ENCODE measurements at regions not wholly inside any gene's neighbourhood (a gene's known extent, or its start where the extent isn't known, plus 50 kb on each side); places are given as distances from the start of the nearest gene placed in this dataset.

DNA sequence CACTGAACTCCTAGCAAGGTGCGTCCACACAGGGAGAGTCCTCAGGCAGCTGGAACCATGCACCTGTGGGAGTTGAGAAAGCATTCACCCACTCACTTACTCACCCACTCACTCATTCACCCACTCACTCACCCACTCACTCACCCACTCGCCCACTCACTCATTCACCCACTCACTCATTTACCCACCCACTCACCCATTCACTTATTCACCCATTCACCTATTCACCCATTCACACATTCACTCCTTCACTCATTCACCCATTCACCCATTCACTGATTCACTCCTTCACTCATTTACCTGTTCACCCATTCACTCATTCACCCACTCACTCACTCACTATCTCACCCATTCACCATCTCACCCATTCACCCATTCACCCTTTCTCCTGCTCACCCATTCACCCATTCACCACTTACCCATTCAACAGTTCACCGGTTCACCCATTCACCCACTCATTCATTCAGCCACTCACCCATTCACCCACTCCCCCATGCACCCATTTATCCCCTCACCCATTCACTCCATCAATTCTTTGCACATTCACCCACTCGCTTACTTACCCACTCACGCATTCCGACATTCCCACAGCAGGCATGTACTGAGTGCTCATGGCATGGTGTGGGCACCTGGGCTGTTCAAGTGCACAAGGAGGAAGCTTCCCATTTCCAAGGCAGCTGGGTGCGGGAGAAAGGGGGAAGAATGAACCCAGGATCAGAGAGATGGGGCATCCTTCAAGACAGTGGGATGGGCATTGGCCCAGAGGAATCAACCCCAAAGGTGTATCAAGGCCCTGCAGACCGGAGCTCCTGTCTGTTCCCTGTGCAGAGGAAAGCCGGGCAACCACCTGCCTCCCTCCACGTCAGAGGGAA, 135.2 kb upstream of the C14orf180 start:
- no peak for DNase-seq

DNA sequence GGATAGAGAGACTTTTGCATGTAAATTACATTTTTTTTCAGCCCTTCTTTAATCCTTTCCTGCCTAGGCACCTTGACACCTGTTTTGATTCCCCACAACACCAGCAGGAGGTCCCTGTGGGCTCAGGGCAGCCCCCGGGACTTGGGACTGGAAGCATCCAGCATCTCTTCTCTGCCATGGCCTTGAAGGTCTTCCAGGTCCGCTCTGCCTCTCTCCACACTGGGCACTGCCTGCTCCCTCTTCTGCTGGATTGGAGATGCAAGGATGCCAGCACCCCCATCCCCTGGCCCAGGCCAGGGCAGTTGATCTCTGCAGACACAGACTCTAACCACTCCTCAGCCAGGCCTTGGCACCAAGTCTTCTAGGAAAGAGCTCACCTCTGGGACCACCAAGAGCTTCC, 134.5 kb upstream of the C14orf180 start:
- DNase-seq, result no peak

DNA sequence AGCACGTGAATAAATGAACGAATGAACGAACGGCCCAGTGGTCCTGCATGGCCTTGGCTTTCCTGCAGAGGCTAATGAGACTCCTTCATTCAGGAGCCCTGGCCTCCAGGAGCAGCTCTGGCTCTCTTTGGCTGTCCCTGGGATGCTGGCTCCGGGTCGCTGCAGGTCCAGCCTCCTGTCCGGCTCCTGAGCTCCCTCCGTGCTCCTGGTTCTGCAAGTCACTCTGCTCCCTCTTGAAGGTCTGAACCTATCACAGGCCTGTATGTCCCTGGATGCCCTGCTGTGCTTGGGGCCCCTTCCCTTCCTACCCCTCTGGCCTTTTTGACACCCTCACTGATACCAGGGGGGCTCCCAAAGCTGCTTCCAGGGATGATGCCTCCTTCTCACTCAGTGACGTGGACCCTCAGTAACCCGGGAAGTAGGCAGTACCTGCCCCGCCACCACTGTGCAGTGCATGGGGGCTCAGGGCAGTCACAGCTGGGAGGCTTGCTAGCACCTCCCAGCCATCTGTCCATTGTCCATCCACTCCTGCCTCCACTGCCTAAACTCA, 133.7 kb upstream of the C14orf180 start:
- no peak for DNase-seq

DNA sequence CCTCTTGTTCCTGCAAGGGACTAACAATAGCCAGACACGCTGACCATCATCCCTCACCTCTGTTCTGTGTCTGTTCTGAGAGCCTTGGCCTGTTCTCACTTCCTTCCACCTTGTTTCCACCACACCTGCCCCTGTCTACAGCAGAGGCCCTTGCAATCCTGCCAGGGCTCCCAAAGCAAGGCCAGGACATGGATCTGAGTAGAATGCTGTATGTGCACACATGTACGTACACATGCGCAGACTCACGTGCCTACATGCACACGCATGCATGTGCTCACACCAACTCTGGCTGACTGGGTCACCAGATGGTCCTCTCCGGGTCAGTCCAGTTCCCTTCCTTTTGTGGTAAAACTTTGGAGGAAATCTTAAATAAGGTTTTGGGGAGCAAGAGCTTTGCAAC, 133.0 kb upstream of the C14orf180 start:
- DNase-seq, result no peak

DNA sequence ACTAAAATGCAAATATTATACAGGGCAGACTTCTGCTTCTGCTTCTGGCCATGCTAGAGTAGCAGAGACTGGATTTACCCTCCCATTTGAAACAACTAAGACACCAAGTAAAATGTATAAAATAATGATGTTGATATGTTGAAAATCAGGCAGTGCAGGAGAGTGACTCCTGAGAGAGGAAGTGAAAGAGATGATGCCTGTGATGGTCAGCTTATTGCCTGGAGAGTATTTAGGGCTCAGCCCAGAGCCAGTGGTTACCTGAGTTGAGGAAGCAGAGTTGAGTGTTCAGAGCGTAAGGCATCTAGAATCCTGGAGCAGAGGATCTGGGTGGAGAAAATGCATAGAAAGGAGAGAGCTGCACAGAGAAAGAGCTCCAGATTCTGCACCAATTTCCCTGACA, 131.8 kb upstream of the C14orf180 start:
- no peak for DNase-seq

DNA sequence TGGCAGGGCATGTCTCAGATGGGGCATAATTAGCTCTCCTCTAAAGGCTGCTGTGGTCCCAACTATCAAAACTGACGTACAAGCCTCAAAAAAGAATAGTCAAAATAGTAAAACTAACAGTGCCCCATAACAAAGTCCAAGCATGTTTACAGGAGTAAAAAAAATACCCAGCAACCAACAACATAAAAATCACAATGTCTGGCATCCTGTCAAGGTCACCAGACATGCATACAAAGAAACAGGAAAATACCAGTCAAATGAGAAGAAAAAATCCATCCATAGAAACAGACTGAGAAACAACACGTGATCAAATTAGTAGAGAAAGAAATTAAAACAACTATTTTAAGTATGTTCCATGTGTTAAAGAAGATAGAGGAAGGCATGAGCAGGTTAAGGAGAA, 131.2 kb upstream of the C14orf180 start:
- no peak for DNase-seq

DNA sequence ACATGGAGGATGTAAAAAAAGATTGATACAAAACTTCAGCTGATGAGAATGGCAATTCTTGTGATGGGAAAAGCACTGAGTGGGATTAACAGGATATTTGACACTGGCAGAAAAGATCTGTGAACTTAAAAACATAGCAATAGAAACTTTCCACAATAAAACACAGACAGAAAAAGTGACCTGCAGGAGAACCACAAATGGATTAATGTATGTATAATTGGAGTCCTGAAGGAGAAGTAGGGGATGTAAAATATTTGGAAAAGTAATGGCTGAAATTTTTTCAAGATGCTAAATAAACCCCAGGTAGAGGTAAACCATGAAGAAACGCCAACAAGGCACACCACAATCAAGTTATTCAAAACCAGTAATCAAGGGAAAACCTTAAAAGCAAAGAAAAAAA, 130.8 kb upstream of the C14orf180 start:
- DNase-seq, result no peak

DNA sequence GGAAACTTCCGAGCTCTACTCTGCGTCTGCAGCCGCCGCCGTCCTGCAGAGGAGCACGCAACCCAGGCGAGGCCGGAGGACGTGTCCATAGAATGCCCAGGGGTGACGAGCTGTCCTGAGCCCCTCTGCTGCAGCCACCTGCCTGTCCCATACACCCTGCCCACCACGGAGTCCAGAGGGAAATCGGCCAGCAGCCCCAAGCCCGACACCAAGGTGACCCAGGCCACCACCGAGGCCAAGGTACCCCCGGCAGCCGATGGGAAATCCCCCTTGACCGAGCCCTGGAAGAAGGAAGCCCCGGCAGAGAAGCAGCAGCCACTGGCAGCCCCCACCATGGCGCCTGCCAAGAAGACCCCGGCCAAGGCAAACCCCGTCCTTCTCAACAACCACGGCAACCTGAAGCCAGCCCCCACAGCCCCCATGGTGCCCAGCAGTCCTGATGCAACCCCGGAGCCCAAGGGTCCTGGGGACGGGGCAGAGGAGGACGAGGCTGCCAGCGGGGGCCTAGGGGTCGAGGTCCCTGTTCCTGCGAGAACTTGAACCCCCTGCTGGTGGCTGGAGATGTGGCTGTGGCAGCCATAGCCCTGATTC, 128.7 kb upstream of the C14orf180 start:
- DNase-seq, result no peak

DNA sequence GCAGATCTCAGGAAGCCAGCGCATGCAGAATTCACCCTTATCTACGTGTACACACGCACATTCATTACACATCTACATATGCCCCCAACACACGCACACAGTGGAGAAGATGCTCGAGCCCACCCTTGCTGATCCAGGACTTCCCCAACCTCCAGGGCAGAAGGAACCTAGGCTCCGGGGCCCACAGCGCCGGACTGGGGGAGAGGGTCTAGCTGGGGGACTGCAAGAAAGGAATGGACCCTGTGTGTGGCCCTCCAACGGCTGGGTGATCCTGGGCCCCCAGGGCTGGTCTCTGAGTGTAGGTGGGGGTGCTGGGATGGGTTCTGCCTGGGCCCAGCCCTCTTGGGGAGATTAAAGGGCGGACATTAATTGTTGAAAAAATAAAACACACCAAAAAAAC, 128.1 kb upstream of the C14orf180 start:
- DNase-seq, result no peak

DNA sequence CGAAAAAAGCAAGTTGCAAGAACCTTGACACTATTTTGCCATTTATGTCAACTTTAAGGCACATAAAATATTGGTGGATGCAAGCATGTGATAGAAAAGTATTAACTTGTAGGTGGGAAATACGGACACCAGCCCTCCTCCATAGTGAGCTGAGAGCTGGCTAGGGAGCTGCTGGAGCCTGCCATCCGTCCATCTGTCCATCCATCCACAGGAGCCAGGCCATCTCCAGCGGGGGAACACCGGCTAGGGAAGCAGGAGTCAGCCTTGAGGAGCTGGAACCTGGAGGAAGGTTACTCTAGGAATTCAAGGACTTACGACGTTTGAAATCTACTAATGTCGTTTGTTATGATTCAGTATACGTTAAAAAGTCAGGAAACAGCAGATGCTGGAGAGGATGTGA, 120.7 kb upstream of the C14orf180 start:
- DNase-seq, result no peak

DNA sequence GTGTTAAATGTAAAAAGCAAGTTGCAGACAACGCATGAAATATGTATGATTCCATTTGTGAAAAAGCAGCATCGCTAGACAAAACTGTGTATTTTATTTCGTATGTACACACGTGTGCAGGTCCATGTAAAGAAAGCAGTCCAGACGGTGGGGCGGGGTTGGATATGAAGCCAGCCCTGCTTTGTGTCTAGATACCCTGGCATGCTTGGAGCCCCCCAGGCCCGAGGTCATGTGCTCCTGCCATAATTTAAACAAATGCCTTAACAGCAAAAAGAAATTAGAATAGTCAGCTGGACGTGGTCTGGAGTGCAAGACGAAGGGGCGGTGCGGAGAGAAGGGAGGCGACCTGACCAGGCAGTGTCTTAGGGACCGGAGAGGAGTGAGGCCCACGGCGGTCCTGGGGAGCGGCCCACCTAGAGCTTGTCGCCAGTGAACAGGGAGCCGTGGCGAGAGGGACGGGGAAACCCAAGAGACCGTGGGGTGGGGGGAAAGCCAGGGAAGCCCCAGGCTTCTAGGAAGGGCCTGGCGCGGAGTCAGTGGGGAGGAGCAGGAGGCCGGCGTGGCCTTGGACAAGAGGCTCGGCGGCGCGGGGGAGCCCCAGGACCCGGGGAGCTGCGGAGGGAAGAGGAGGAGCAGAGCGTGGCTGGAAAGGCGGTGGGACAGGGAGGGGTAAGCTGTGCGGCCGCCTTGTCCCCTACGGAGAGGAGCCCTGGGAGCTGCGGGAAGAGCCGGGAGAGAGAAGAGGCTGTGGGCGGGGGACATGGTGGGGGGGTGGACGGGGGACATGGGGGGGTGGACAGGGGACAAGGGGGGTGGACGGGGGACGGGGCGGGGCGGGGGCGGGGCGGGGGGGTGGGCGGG, 118.5 kb upstream of the C14orf180 start:
- peak; percentile 8 for DNase-seq

DNA sequence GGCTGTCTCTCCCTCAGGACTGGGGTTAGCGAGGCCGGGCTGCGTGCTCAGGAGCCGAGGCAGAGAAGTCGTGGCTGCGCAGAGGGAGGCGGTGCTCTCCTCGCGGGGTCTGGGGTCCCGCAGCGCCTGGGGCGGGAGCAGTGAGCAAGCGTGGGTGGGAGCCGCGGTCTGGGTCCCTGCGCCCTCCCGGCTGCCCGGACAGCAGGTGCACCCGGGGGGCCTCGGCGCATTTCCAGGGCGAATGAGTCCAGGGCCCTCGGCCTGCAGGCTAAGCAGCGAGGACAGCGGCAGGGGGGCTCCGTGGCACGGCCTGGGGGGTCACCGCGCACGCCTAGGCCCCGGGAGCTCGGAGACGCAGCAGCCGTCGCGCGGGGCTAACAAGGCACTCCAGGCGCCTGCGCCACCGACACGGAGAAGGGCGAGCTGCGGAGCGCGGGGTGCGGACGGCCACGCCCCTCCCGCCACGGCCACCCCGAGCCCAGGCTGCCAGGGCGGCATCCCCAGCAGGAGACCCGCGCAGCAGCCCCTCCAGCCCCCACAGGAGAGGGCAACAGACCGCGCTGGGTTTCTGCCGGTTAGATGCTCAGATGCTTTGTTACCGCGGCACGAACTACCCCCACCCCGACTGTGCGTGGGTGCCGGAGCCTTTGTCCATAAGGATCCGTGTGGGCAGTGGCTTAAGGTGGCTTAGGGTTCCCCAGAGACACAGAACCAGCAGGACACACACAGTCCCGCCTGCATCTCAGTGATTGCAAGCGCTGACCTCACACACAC, 117.7 kb upstream of the C14orf180 start:
- DNase-seq, result no peak

DNA sequence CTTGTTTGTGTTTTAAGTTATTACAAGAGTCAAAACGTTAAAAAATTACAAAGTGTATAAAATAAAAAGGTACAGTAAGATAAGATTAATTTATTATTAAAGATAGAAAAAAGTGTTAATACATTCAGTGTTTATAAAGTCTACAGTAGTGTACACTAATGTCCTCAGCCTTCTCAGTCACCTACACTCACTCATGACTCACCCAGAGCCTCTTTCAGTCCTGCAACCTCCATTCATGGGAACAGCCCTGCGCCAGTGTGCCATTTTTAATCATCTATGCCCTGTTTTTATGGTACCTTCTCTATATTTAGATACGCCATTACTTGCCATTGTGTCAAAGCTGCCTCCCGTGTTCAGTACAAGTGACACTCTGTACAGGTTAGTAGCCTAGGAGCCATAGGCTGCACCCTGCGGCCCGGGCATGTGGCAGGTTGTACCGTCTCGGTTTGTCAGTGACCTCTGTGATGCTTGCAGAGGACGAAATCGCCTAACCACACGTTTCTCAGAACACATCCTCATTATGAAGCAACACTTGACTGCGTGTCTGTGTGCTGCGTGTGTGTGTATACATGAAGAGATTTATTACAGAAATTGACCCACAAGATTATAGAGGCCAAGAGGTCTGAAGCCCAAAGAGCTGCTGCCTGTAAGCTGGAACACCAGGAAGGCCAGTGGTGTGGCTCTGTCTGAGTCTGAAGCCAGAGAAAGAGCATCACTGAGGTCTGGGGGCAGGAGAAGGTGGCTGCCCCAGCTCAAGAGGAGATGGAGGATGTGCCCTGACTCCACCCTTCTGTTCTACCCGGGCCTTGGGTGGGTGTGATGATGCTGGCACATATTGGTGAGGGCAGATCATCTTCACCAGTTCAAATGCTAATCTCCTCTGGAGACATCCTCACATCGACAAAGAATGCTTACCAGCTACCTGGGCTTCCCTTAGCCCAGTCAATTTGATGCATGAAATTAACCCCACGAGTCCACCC, 116.6 kb upstream of the C14orf180 start:
- DNase-seq, result no peak

DNA sequence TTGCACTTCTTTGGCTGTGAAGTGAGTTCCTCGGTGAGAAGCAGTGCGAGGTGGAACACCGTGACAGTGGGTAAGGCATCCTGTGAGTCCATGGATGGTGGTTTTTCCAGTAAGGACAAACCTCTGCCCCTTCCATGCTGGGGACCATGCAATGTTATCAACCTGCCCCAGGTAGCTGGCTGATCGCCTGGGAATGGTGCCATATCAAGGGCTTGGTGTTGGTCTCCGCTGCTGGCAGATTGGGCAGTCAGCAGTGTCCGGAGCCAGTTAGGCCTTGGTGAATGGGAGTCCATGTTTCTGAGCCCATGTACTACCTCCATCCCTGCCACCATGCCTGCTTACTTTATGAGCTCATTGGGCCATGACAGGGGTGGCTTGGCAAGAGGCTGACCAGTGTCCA, 114.7 kb upstream of the C14orf180 start:
- no peak for DNase-seq

DNA sequence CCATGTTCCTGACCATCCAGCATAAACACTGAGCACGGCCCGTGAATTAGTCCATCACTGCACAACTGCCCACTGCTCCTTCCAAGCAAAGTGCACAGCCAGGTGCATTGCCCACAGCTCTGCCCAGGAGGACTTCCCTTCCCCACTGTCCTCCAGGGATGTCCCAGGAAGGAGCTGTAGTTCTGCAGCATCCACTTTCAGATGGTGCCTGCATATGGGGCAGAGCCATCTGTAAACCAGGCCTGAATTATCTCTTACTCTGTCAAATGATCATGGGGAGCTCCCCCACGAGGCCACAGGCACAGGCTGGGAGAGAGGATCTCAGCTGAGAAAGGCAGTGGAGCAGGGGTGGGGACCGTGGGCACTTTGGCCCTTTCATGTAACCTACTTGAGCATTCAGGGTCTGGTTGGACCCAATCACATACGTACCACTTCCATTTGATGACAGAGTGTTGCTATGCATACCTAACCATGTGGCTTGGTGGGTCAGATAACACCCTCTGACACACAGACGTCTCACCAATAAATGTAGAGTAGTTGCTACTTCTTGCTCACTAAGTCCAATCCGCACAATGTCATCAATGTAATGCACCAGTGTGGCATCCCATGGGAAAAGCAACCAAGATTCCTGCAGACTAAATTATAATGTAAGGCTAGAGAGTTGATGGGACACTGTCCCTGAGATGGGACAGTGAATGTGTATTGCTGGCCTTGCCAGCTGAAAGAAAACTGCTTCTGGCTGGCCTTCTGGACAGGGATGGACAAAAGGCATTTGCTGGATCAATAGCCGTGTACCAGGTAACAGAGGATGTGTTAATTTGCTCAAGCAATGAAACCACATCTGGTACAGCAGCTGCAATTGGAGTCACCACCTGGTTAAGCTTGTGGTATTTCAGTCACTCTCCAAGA, 113.8 kb upstream of the C14orf180 start:
- no peak for DNase-seq

DNA sequence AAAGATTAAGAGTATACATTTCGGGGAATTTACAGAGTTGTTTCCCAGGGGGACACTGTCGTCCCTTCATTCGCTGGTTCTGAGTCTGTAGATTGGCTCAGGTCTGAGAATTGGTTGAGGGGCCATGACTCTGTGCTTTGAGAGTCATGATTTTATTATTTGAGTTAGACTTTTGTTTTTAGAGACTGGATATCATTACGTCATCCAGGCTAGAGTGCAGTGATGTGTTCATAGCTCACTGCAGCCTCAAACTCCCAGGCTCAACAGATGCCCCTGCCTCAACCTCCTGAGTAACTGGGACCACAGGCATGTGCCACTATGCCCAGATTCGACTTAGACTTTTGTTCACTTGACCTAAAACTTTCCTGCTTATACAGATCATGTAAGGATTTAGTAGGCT, 112.3 kb upstream of the C14orf180 start:
- DNase-seq, result no peak

DNA sequence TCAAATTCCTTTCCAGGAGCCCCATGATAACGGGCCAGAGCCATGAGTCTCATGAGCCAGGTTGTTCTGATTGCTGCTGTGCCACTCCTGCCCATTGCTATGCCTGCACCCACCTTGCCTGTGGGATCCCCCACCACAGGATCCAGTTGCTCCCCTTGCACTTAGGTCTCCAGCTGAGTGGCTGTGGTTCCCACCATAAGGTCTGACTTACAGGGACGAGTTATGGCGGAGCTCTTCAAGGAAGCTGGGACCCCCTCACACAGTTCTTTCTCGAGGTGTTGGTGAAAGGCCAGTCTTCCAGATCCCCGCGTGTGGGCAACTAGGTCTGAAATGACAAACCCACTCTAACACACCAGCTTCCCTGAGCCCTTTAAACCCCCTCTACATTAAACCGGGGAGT, 111.9 kb upstream of the C14orf180 start:
- DNase-seq, result no peak

DNA sequence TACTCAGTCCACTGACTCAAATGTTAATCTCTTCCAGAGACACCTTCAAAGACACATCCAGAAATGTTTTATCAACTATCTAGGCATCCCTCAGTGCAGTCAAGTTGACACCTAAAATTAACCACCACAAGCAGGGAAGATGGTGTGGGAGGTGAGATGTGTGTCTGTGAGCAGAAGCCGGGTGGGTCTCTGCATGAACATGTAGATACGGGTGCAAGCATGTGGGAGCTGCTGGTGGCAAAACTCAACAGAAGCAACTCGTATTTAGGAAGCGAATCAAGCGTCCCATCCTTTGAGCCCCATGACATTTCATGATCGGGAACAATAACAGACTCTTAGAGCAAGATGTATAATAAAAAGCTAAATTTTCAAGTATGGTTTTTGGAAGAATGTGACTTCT, 110.0 kb upstream of the C14orf180 start:
- DNase-seq, result no peak

DNA sequence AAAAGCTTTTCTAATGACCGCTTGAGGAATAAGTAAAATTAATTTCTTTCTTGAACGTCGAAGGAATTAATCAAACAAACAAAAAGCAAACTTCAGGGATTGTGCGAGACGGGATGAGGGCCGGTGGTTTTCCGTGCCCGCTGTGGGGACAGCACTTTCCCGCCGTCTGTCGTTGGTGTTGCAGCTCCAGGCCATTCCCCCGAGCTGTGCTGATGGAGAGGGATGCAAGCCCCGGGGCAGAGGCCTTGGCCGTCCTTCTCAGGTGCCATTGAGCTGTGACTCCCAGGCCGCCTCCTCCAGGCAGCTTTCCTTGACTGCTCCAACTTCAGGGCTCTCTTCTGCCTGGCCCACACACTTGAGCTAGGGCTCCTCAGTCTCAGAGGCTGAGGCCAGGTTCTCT, 109.0 kb upstream of the C14orf180 start:
- no peak for DNase-seq

DNA sequence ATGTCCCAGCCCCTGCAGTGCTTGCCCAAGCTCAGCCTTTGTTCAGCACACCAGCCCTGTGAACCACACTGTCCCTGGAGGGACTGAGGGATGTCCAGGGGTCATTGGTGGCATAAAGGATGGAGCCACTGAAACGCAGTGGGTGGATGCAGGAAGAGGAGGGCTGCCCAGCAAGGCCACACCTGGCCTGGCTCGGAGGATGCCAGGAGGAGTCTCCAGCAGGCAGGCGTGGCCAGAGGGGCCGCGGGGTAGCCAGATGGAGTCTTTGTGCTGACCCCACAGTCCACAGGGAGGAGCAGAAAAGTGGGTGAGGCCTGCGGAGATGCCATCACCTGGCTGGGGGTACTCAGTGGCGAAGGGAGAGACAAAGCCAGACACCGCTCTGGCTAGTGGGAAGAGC, 108.5 kb upstream of the C14orf180 start:
- DNase-seq, result no peak

Data from hematopoietic multipotent progenitor cell treated with erythropoietin and hydrocortisone succinate and interleukin-3 and kit ligand, for 4 days (in vitro differentiated cells).